Astrocyte of the spinal cord (primary cell): ENCODE measurements at regions not wholly inside any gene's neighbourhood (a gene's known extent, or its start where the extent isn't known, plus 50 kb on each side); places are given as distances from the start of the nearest gene placed in this dataset.
"Not testable (repeated sequence)": the region's sequence is repeated elsewhere in the genome, so short reads cannot be mapped to it uniquely, and the experiment has no call there.

Source experiments
- DNase-seq: peaks from one replicate; pipeline ENCODE4 v3.0.0; 2011; ENCODE audit warnings: low read depth, low spot score
- H3K4me3 ChIP-seq: 2 replicates; pipeline ENCODE4 v1.5.1; 2011; ENCODE audit warnings: low read depth, mild to moderate bottlenecking, low read length, moderate library complexity
- in situ Hi-C: cut with HindIII; loops from 2 replicates; pipeline ENCODE4 v1.10.0; 2017; ENCODE audit warnings: low sequenced_read_pairs
- TF ChIP-seq, protein P1 (sequence below): IDR thresholded peaks from 2 replicates; pipeline ENCODE4 v1.5.1; 2012; ENCODE audit warnings: low read depth, mild to moderate bottlenecking, low read length, inconsistent platforms

- TF ChIP-seq, protein P1, sequence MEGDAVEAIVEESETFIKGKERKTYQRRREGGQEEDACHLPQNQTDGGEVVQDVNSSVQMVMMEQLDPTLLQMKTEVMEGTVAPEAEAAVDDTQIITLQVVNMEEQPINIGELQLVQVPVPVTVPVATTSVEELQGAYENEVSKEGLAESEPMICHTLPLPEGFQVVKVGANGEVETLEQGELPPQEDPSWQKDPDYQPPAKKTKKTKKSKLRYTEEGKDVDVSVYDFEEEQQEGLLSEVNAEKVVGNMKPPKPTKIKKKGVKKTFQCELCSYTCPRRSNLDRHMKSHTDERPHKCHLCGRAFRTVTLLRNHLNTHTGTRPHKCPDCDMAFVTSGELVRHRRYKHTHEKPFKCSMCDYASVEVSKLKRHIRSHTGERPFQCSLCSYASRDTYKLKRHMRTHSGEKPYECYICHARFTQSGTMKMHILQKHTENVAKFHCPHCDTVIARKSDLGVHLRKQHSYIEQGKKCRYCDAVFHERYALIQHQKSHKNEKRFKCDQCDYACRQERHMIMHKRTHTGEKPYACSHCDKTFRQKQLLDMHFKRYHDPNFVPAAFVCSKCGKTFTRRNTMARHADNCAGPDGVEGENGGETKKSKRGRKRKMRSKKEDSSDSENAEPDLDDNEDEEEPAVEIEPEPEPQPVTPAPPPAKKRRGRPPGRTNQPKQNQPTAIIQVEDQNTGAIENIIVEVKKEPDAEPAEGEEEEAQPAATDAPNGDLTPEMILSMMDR: no peak
- no peak overlapping the region for H3K4me3 ChIP-seq
- DNase-seq: no peak
- in situ Hi-C loops: no loop called here
These were observed 123.0 kb upstream of the NR2F2 start for GRCh38 chr15:96207377-96208006.

- no peak overlapping the region for H3K4me3 ChIP-seq
- TF ChIP-seq, protein P1: no peak
- DNase-seq: no peak
- in situ Hi-C loops: no loop called here
These were observed 121.2 kb upstream of the NR2F2 start for GRCh38 chr15:96209285-96209735.

DNA sequence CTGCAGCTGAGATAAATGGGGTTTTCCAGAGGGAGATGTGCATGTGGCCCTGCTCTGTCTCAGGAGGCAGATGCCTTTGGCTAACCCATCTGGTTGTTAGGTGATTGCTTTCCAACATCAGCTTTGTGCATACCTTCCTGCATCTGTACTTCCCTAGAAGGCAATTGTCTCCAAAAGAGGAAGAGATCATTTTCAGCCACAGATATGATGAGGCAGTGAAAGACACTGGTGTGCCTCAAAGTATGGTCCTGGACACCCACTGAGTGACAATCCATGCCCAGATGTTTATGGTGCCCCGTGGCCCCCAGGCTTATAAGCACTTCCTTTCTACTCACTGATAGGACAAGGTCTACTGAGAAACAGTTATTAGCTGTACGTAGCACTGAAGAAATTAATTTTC is 117.5 kb upstream of the NR2F2 start:
- in situ Hi-C loops: no loop called here
- DNase-seq: no peak
- H3K4me3 ChIP-seq: no peak overlapping the region
- TF ChIP-seq, protein P1: no peak

- no peak for DNase-seq
- in situ Hi-C loops: no loop called here
- no peak overlapping the region for H3K4me3 ChIP-seq
- TF ChIP-seq, protein P1: no peak
These were observed 116.6 kb upstream of the NR2F2 start for GRCh38 chr15:96213896-96214295.

- DNase-seq, in situ Hi-C loops, H3K4me3 ChIP-seq: not testable (repeated sequence)
These were observed 114.0 kb upstream of the NR2F2 start for GRCh38 chr15:96216481-96216880.

GRCh38 chr15:96217983-96218382 is 112.5 kb upstream of the NR2F2 start:
- no peak overlapping the region for H3K4me3 ChIP-seq
- TF ChIP-seq, protein P1: no peak
- no peak for DNase-seq
- in situ Hi-C loops: no loop called here

- H3K4me3 ChIP-seq: no peak overlapping the region
- DNase-seq: no peak
- in situ Hi-C loops: no loop called here
- TF ChIP-seq, protein P1: no peak
These were observed 111.7 kb upstream of the NR2F2 start for GRCh38 chr15:96218623-96219455.
